GM12891 (cell line): ENCODE measurements at regions not wholly inside any gene's neighbourhood (a gene's known extent, or its start where the extent isn't known, plus 50 kb on each side); places are given as distances from the start of the nearest gene placed in this dataset.

Experiments used
- PAX5 ChIP-seq: IDR thresholded peaks from 2 replicates; pipeline ENCODE4 v1.6.1; 2011; ENCODE audit warnings: low read length, moderate library complexity, mild to moderate bottlenecking; ENCODE audit not compliant: insufficient read depth, severe bottlenecking
- TAF1 ChIP-seq: IDR thresholded peaks from 2 replicates; pipeline ENCODE4 v1.6.1; 2011; ENCODE audit warnings: low read depth, low read length, control low read depth

GRCh38 chr15:85276508-85276907 lies 103.9 kb upstream of the AKAP13 start:
- TF ChIP-seq PAX5: no peak
- TF ChIP-seq TAF1: no peak
